GM18498 (cell line): ENCODE measurements at regions not wholly inside any gene's neighbourhood (a gene's known extent, or its start where the extent isn't known, plus 50 kb on each side); places are given as distances from the start of the nearest gene placed in this dataset.
A peak's percentile ranks its signal among the peaks of the same experiment; 100 is the strongest.

ENCODE experiments used
- ATAC-seq: cut with Tn5 transposase; IDR thresholded peaks from one replicate; pipeline ENCODE4 v1.9.1; 2021; ENCODE audit warnings: mild to moderate bottlenecking, moderate library complexity; ENCODE audit not compliant: unreplicated experiment

DNA sequence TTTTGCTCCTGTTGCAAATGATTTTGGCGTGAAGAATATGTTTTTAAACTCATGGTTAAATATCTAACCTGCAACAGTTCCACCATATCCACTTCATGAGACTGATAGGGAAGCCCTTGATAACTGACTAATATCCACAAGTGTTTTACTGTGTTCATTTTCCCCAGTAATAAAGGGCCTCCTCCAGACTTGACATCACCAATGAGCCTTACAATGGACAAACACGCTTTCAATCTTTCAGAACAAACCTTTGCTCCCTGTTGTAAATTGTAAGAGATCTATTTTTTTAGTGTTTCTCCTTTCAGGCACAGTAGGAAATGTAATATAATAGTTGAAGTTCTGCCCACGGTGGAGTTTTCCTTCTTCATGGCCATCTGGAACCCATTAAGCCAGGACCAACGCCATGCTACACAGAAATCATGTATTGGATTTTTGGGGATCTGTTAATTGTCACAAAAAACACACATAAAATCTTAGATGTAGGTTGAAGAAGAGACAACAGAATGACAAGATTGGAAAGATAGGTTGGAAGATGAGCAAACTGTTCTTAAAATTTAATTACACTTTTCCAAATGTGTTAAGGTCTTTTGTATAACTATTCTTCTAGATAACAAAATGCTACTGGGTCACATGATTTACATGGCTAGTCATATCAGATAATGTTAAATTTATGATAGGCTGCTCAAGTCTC is 1030.1 kb downstream of the FSTL5 start:
- peak; percentile 4 for ATAC-seq

DNA sequence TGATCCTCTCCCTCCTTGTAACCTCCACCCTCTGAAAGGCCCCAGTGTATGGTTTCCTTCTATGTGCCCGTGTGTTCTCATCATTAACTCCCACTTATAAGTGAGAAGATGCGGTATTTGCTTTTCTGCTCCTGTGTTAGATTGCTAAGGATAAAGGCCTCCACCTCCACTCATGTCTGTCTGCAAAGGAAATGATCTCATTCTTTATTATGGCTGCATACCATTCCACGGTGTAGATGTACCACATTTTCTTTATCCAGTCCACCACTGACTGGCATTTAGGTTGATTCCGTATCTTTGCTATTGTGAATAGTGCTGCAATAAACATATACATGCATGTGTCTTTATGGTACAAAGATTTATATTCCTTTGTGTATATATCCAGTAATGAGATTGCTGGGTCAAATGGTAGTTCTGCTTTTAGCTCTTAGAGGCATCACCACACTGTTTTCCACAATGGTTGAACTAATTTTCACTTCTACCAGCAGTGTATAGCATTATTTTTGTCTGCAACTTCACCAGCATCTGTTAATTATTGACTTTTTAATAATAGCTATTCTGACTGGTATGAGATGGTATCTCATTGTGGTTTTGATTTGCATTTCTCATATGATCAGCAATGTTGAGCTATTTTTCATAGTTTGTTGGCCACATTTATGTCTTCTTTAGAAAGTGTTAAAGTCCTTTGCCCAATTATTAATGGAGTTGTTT is 1030.9 kb downstream of the FSTL5 start:
- ATAC-seq: peak; percentile 95

DNA sequence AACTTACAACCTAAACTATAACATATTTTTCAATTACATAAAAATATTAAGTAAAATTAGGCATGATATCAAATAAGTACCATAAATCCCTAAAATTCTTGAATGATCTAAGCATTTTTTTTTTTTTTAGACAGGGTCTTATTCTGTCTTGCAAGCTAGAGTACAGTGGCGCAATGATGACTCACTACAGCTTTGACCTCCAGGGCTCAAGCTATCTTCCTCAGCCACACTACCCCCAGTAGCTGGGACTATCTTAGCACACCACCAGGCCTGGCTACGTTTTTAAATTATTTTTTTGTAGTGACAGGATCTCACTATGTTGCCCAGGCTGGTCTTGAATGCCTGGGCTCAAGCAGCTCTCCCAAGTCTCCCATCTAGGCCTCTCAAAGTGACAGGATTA is 1042.3 kb downstream of the FSTL5 start:
- ATAC-seq: no peak

DNA sequence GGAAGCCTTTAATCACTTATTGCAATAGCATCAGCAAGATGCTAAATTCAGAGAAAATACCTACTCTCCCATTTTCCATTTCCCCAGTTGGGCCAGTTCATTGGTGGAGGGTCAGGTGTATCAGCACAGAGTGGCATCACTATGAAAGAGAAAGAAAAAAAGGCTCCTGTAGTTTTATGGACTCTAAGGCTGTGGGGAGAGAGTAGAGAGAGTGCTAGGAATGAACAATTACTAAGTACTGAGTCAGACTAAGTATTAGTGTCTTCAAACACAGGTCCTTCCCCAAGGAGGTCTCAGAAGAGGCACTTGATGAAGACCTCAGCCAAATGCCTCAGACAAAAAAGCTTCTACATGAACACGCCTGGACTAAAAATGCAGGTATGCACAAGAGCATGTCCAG is 1061.9 kb downstream of the FSTL5 start:
- ATAC-seq: no peak

DNA sequence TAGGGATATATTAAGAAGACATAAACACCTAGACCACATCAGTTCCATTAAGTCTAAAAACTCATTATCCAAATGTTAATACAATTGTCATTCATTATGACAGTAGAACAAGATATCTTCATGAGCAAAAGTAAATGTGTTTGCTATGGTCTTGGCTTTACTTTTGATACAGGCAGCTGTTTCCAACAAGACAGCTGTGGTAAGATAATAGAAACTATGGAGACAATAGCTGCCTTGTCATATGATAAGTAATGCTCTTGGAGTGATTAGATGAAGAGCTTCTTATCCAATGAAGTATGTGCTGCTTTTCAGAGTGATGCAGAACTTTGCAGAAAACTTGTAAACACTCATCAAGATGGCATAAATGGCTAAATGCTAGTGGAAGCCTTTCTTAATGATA is 1066.0 kb downstream of the FSTL5 start:
- ATAC-seq: no peak

DNA sequence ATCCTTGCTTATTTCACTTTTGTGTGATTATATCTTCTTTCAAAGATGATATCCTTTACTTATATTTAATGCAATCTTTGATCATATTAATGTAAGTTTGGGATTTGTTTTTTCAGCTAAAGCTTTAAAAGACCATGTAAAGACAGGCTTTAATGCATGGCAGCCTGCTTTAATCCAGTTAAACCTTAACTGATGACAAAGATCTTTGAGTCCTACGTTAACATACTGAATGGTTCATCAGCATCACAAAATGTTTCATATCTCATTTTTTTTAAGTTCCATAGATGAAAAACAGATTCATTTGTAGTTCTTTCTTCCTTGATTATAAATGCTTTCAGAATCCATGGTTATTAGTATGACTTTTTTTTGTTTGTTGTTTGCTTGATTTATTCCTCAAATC is 1102.8 kb downstream of the FSTL5 start:
- ATAC-seq: no peak
